T-helper 1 cell treated with Interleukin-12 subunit alpha and Interleukin-12 subunit beta and Interleukin-4 antibody, amounts not matched to agents 30 ng/mL and 1 ng/mL, for 36 hours (primary cell): ENCODE measurements at regions not wholly inside any gene's neighbourhood (a gene's known extent, or its start where the extent isn't known, plus 50 kb on each side); places are given as distances from the start of the nearest gene placed in this dataset.

Experiments used
- intact Hi-C: fragments of 100-400 bp; cut with micrococcal nuclease; formaldehyde crosslinking; loops from one replicate; pipeline ENCODE4 v1.15.1; 2024

- intact Hi-C loops, result no loop called here
These were observed 221.1 kb upstream of the THBS1 start for GRCh38 chr15:39359771-39360170.

GRCh38 chr15:39360452-39360851 lies 220.4 kb upstream of the THBS1 start:
- intact Hi-C loops, result no loop called here

- intact Hi-C loops, result no loop called here
These were observed 219.4 kb upstream of the THBS1 start for GRCh38 chr15:39361497-39361896.

- intact Hi-C loops, result no loop called here
These were observed 217.9 kb upstream of the THBS1 start for GRCh38 chr15:39362821-39363561.

DNA sequence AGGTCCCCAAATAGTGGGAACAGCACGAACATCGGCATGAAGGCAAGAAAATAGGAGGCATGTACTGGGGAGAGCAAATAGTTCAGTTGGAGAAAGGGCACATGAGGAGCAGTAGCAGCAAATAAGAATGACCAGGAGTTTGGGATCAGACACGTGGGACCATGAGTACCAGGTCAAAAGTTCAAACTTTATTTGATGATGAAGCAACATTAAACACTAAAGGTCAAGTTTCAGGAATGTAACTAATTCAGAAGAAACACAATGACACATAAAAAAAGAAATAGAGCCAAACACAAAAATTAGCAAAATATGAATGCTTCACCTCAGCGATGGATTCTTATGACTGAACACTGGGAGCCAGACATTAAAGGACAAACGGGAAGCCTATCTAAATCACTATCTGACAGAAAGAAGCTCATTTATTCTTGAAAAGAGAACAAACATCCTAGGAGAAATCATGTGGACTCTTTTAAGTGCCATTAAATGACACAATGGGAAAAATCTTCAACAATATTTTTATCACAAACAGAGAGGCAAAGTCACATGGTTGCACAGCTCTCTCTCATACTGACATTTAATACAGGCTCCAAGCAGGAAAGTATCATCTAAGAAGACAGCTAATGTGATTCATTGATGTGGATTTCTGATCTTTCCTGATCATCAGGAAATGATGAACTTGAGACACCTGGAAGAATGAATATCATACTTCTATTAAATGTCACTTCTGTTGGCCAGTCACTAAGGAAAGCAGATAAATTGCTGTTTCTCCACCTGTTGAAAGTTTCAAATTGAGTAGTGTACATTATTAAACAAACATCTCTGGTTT lies 216.9 kb upstream of the THBS1 start:
- intact Hi-C loops, result no loop called here

DNA sequence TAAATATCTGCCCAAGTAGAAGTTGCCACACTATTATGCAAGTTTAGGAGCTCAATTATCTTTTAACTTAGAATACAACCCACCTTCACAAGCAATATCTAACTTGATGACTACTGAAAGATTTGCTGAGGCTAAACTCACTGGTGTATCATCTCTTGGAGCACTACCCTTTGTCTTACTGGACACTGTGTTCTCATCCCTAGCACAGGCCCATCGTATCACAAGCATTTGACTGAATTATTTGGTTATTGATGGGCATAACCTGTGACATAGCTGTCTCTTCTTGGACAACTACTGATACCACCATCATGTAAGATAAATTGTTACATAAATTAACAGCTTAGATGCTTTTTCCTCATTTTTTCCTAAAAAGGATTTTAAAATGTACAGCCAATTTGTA lies 216.2 kb upstream of the THBS1 start:
- intact Hi-C loops, result no loop called here

- intact Hi-C loops, result no loop called here
These were observed 215.7 kb upstream of the THBS1 start for GRCh38 chr15:39365161-39365560.

GRCh38 chr15:39365873-39366272 lies 215.0 kb upstream of the THBS1 start:
- intact Hi-C loops, result no loop called here

- intact Hi-C loops, result no loop called here
These were observed 213.3 kb upstream of the THBS1 start for GRCh38 chr15:39367596-39367995.

GRCh38 chr15:39369768-39370167 lies 211.1 kb upstream of the THBS1 start:
- intact Hi-C loops, result no loop called here

DNA sequence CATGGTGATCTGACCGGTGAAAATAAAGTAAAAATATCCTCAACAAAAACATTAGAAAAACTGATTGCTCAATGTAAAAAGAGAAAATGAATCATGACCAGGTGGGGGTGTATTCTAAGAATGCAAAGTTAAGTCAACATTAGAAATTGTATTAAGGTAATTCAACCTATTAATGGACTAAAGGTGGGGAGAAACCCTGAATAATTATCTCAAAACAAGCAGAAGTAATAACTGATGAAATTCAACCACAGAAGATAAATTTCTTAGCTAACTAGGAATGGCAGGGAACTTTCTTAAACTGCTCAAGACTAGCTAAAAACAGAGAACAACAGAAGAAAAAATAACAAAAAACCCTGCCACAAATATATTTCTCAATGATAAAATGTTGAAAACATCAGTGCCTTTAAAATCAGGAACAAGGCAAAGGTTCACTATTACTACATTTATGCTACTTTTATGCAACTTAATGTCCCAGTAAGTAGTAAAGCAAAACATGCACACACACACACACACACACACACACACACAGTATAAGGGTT lies 204.4 kb upstream of the THBS1 start:
- intact Hi-C loops, result no loop called here

- intact Hi-C loops, result no loop called here
These were observed 199.4 kb upstream of the THBS1 start for GRCh38 chr15:39381517-39381916.

GRCh38 chr15:39388118-39388517 lies 192.8 kb upstream of the THBS1 start:
- intact Hi-C loops, result no loop called here

- intact Hi-C loops, result loop anchor here (5.0 kb wide), 1 partner anchor 49 kb away; no protein-coding TSS in a partner anchor
These were observed 189.6 kb upstream of the THBS1 start for GRCh38 chr15:39391230-39391629.

DNA sequence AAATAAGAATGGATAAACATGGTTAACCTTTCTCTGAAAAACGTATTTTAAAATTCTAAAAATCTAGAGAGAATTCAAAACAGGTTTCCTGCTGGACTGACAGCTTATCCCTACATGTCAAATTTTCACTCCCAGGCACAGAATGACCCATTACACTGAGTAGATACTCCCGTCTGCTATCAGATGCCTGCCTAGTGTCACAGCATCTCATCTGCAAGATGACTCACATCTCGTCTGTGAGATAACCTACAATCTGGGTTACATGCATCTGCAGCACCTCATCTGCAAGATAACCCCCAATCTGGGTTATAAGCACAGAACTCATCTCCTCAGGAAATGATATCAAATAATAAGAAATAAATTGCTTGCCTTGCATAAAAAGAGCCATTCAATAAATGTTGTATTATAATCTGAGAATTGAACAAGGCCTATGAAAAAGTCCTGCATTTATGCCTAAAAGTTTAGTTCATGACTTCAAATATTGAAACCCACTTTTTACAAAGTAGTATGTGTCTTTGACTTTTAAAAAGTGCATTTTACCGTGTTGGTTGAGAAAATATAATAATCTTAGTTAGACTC lies 188.3 kb upstream of the THBS1 start:
- intact Hi-C loops, result loop anchor here (5.0 kb wide), 1 partner anchor 50 kb away; no protein-coding TSS in a partner anchor

DNA sequence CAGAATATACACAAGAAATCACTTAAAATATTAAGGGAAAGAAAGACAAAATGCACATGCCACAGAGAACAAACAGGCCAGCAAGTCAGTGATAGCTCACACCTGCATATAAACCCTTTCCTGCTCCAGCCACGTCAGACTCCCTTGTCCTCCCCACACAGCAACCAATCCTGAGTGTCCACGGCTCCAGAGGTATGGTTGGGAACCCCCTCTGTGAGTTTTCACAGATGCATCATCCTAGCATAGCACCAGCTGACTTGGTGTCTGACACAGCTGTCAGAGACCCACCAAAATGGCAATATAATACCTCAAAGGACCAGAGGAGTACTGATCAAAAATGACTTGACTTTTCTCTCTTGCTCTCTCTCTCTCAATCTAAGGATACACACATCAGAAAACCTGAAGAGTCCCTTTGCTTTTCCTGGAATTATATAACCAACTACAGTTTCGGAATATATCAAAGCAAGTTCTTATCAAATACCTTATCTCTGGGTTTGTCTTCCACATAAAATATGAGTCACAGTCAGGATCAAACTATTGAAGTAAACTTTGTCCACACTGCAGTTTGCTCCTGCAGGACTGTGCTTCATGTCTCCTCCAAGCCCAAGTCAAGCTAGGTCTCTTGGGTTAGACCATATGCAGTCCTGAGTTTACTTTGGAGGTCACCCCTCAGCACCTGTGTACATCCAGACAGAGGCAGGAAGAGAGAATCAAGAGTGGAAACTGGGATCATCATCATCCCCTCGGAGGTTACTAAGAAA lies 187.1 kb upstream of the THBS1 start:
- intact Hi-C loops, result loop anchor here (5.0 kb wide), 1 partner anchor 51 kb away; no protein-coding TSS in a partner anchor

DNA sequence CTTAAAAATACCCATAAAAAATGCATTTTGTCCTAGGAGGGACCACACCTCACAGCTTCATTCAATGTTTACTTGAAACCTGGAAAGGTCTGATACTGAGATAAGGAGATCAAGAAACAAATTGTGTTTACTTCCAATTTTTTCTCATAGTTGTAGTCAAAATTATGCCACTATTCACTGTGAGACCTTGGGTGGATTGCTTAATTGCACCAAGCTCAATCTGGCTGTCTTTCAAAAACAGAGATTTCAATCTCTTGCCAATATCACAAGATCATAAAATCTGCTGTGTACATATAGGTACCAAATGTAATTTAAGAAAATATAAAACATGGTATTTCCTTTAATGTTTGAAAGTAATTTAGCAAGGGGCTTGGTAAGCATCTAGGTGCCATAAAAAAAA lies 186.4 kb upstream of the THBS1 start:
- intact Hi-C loops, result loop anchor here (5.0 kb wide), 1 partner anchor 52 kb away; no protein-coding TSS in a partner anchor

DNA sequence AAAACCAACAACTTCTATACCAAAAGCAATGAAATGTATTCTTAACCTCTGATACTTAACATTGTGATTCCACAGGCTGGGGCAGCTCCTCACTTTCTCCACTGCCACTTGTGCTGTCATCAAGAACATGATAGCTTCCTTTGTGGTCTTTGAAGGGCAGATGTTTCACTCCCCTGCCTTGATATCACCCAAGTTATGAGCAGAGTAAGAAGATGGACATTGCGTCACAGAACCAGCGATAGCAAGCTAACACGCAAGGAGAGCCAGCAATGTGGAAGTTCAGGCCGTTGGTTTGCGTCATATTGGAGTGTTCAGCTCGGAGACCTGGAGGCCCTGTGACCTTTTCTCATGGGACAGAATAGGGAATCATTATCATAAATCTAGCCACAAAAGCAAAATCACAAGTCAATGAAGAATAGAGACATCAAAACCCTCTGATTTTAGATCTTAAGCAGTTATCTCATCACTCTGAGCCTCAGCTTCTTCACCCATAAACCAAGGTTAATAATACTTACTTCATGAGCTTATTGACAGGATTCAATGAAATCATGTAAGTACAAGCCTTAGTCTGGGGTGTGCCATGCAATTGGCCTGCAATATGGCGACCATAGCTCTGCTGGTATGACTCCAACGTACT lies 183.8 kb upstream of the THBS1 start:
- intact Hi-C loops, result no loop called here

DNA sequence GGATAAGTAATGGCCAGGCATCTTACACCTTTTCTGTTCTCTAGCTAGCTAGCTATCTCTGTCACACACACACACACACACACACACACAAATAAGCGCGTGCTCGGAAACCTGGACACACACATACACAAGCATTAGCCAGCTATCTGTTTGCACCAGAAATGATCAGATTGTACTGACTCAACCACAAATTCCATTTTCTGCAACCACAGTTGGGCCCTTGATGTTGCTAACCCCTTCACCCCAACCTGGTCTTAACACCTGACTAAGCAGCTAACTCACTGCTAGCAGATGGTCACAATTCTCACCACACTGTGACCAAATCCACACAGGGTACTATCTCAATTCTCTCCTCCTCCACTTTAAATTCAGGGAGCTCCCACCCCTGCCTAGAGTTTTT lies 183.0 kb upstream of the THBS1 start:
- intact Hi-C loops, result no loop called here

- intact Hi-C loops, result no loop called here
These were observed 181.3 kb upstream of the THBS1 start for GRCh38 chr15:39399600-39399999.

DNA sequence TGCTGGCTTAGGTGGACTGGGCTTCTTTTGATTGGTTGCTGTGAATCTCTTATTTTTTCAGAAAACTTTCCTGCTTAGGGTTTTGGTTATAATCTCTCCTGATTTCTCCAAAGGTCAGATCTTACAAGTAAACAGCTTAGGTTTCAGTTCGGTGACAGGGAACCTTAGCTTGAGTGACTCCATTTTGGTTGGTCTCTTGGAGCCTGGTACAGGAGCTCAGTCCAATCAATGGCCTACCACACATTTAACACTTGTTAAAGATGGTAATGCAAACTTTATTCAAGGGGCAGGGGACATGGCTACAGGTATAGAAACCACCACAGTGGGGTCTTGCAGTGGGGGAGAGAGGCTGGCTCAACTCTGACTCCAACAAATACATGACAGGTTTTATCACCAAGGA lies 180.9 kb upstream of the THBS1 start:
- intact Hi-C loops, result no loop called here
